Smooth muscle cell (in vitro differentiated cells): ENCODE measurements at regions not wholly inside any gene's neighbourhood (a gene's known extent, or its start where the extent isn't known, plus 50 kb on each side); places are given as distances from the start of the nearest gene placed in this dataset.

Source experiments
- DNase-seq: peaks from one replicate; lab custom pipeline; 2025; ENCODE audit not compliant: unreplicated experiment; lab: John Stamatoyannopoulos, UW
- H2AFZ ChIP-seq: fragments of 200-600 bp; sonication (generic); 2 replicates; pipeline ENCODE4 v1.6.0; 2016; ENCODE audit warnings: antibody characterized with exemption, low read depth, mild to moderate bottlenecking
- H3F3A ChIP-seq: fragments of 200-600 bp; sonication (generic); 2 replicates; pipeline ENCODE4 v1.6.0; 2017; ENCODE audit warnings: antibody characterized with exemption, low read depth
- H3K27ac ChIP-seq: fragments of 200-600 bp; sonication (generic); 2 replicates; pipeline ENCODE4 v1.5.1; 2016; ENCODE audit warnings: low read depth, mild to moderate bottlenecking
- H3K27me3 ChIP-seq: fragments of 200-600 bp; sonication (generic); 2 replicates; pipeline ENCODE4 v1.6.1; 2016; ENCODE audit warnings: low read depth, mild to moderate bottlenecking
- H3K36me3 ChIP-seq: fragments of 200-600 bp; sonication (generic); 2 replicates; pipeline ENCODE4 v1.5.1; 2016; ENCODE audit warnings: low read depth
- H3K4me1 ChIP-seq: fragments of 200-600 bp; sonication (generic); 2 replicates; pipeline ENCODE4 v1.5.1; 2016; ENCODE audit warnings: low read depth
- H3K4me2 ChIP-seq: fragments of 200-600 bp; sonication (generic); 2 replicates; pipeline ENCODE4 v1.6.0; 2016; ENCODE audit warnings: mild to moderate bottlenecking
- H3K4me3 ChIP-seq: fragments of 200-600 bp; sonication (generic); 2 replicates; pipeline ENCODE4 v1.5.1; 2016; ENCODE audit warnings: mild to moderate bottlenecking
- H3K79me2 ChIP-seq: fragments of 200-600 bp; sonication (generic); 2 replicates; pipeline ENCODE4 v1.6.0; 2016; ENCODE audit warnings: low read depth, mild to moderate bottlenecking
- H3K9ac ChIP-seq: fragments of 200-600 bp; sonication (generic); 2 replicates; pipeline ENCODE4 v1.6.0; 2016; ENCODE audit warnings: low read depth
- H3K9me3 ChIP-seq: fragments of 200-600 bp; sonication (generic); replicated peaks from 2 replicates; pipeline ENCODE4 v1.5.1; 2016; ENCODE audit warnings: low read depth
- H4K20me1 ChIP-seq: fragments of 200-600 bp; sonication (generic); 2 replicates; pipeline ENCODE4 v1.6.0; 2016; ENCODE audit warnings: low read depth
- CTCF ChIP-seq: fragments of 200-600 bp; sonication (generic); IDR thresholded peaks from 2 replicates; pipeline ENCODE4 v1.5.1; 2017; ENCODE audit warnings: borderline replicate concordance, mild to moderate bottlenecking, antibody characterized with exemption; ENCODE audit not compliant: insufficient read depth, poor library complexity, severe bottlenecking
- WGBS: methylation state at CpG from one replicate; pipeline ENCODE4 v1.1.7; 2016; ENCODE audit warnings: low lambda C conversion rate; 5-methylcytosine and 5-hydroxymethylcytosine counted together

GRCh38 chr15:70503073-70503745 lies 260.1 kb downstream of the UACA start:
- WGBS, result 97% methylated on average over 8 of the region's 8 CpGs
- Histone ChIP-seq H3K27me3 (no peaks in the 10 kb centered on the region), H3K79me2 (no peaks in the 10 kb centered on the region), H3F3A (peaks cover 18% of the 10 kb centered on the region), H3K4me3 (no peak overlapping the region), H3K4me1 (peaks cover 27% of the 10 kb centered on the region), H3K9ac (no peak overlapping the region), H4K20me1 (no peaks in the 10 kb centered on the region), H3K27ac (no peak overlapping the region), H3K36me3 (no peaks in the 10 kb centered on the region), H3K9me3 (no peaks in the 10 kb centered on the region), H2AFZ (no peak overlapping the region), H3K4me2 (no peak overlapping the region)
- no peak for DNase-seq
- no peak for TF ChIP-seq CTCF

- 95% methylated on average over 10 of the region's 10 CpGs for WGBS
- DNase-seq, result no peak
- no peak overlapping the region for H3K27ac ChIP-seq
- H2AFZ ChIP-seq, result no peak overlapping the region
- TF ChIP-seq CTCF, result no peak
- H3K36me3 ChIP-seq, result no peaks in the 10 kb centered on the region
- H3K9me3 ChIP-seq, result no peaks in the 10 kb centered on the region
- H3K79me2 ChIP-seq, result no peaks in the 10 kb centered on the region
- H3F3A ChIP-seq, result peaks cover 13% of the 10 kb centered on the region
- H3K4me1 ChIP-seq, result peaks cover 22% of the 10 kb centered on the region
- no peaks in the 10 kb centered on the region for H3K27me3 ChIP-seq
- H4K20me1 ChIP-seq, result no peaks in the 10 kb centered on the region
- no peak overlapping the region for H3K4me2 ChIP-seq
- H3K4me3 ChIP-seq, result no peak overlapping the region
- no peak overlapping the region for H3K9ac ChIP-seq
These were observed 260.8 kb downstream of the UACA start for GRCh38 chr15:70502529-70502928.

- H2AFZ ChIP-seq, result no peak overlapping the region
- no peaks in the 10 kb centered on the region for H3K27me3 ChIP-seq
- 96% methylated on average over 4 of the region's 4 CpGs for WGBS
- H4K20me1 ChIP-seq, result no peaks in the 10 kb centered on the region
- no peak overlapping the region for H3K9ac ChIP-seq
- H3K4me3 ChIP-seq, result no peak overlapping the region
- H3F3A ChIP-seq, result peaks cover 13% of the 10 kb centered on the region
- DNase-seq, result no peak
- H3K9me3 ChIP-seq, result no peaks in the 10 kb centered on the region
- H3K27ac ChIP-seq, result no peak overlapping the region
- no peak overlapping the region for H3K4me2 ChIP-seq
- H3K4me1 ChIP-seq, result peaks cover 22% of the 10 kb centered on the region
- no peak for TF ChIP-seq CTCF
- H3K79me2 ChIP-seq, result no peaks in the 10 kb centered on the region
- H3K36me3 ChIP-seq, result no peaks in the 10 kb centered on the region
These were observed 261.5 kb downstream of the UACA start for GRCh38 chr15:70501849-70502248.

- H3K27me3 ChIP-seq, result no peaks in the 10 kb centered on the region
- peaks cover 10% of the 10 kb centered on the region for H3F3A ChIP-seq
- WGBS, result 98% methylated on average over 8 of the region's 8 CpGs
- no peaks in the 10 kb centered on the region for H3K9me3 ChIP-seq
- H4K20me1 ChIP-seq, result no peaks in the 10 kb centered on the region
- no peak overlapping the region for H3K4me3 ChIP-seq
- no peak overlapping the region for H2AFZ ChIP-seq
- DNase-seq, result no peak
- H3K79me2 ChIP-seq, result no peaks in the 10 kb centered on the region
- H3K4me1 ChIP-seq, result peaks cover 22% of the 10 kb centered on the region
- H3K9ac ChIP-seq, result no peak overlapping the region
- no peak overlapping the region for H3K27ac ChIP-seq
- no peaks in the 10 kb centered on the region for H3K36me3 ChIP-seq
- no peak overlapping the region for H3K4me2 ChIP-seq
- no peak for TF ChIP-seq CTCF
These were observed 262.1 kb downstream of the UACA start for GRCh38 chr15:70501121-70501727.
